A673 (cell line): ENCODE measurements at regions not wholly inside any gene's neighbourhood (a gene's known extent, or its start where the extent isn't known, plus 50 kb on each side); places are given as distances from the start of the nearest gene placed in this dataset.

ENCODE experiments used
- BruUV-seq: library from RNA; stranded (reverse); fragments of 400-500 nt; replicated peaks from 2 replicates; lab custom pipeline; 2021; lab: Mats Ljungman, UMichigan
- CTCF ChIA-PET: fragments of 300-600 bp; sonication (Branson Sonifier 250); formaldehyde crosslinking; loops from one replicate; lab custom pipeline; 2022; ENCODE audit warnings: antibody characterized with exemption; lab: Charles Lee
- POLR2A ChIA-PET: fragments of 300-600 bp; sonication (Branson Sonifier 250); formaldehyde crosslinking; loops from one replicate; lab custom pipeline; 2022; ENCODE audit warnings: antibody characterized with exemption; ENCODE audit not compliant: low non-redundant PET; lab: Charles Lee
- DNase-seq: peaks from one replicate; pipeline ENCODE4 v3.0.0-alpha.2; 2015; ENCODE audit warnings: low spot score
- H3K27ac ChIP-seq: fragments of 200-600 bp; sonication (generic); 2 replicates; pipeline ENCODE4 v1.5.1; 2016; ENCODE audit warnings: mixed run types, low read depth, mild to moderate bottlenecking, mixed read lengths, antibody characterized with exemption, low read length; ENCODE audit not compliant: poor library complexity, severe bottlenecking
- H3K27me3 ChIP-seq: fragments of 200-600 bp; sonication (generic); replicated peaks from 2 replicates; pipeline ENCODE4 v1.6.1; 2017; ENCODE audit warnings: mixed run types, low read depth, mild to moderate bottlenecking, mixed read lengths, antibody characterized with exemption, low read length; ENCODE audit not compliant: insufficient read depth, poor library complexity
- H3K36me3 ChIP-seq: fragments of 200-600 bp; sonication (generic); 2 replicates; pipeline ENCODE4 v1.6.1; 2016; ENCODE audit warnings: mixed run types, mild to moderate bottlenecking, mixed read lengths, antibody characterized with exemption, low read length; ENCODE audit not compliant: insufficient read depth, poor library complexity, severe bottlenecking
- H3K4me1 ChIP-seq: fragments of 200-600 bp; sonication (generic); 2 replicates; pipeline ENCODE4 v1.6.1; 2017; ENCODE audit warnings: mixed run types, mild to moderate bottlenecking, mixed read lengths, antibody characterized with exemption, low read length; ENCODE audit not compliant: insufficient read depth, poor library complexity, severe bottlenecking
- H3K4me3 ChIP-seq: fragments of 200-600 bp; sonication (generic); 2 replicates; pipeline ENCODE4 v1.5.1; 2016; ENCODE audit warnings: low read depth, mixed run types, mild to moderate bottlenecking, mixed read lengths, low read length; ENCODE audit not compliant: poor library complexity, severe bottlenecking
- H3K9me3 ChIP-seq: fragments of 200-600 bp; sonication (generic); 2 replicates; pipeline ENCODE4 v1.6.1; 2016; ENCODE audit warnings: mixed run types, low read depth, mild to moderate bottlenecking, mixed read lengths, antibody characterized with exemption, low read length; ENCODE audit not compliant: poor library complexity, severe bottlenecking
- EZH2 ChIP-seq: fragments of 200-600 bp; sonication (generic); IDR thresholded peaks from 2 replicates; pipeline ENCODE4 v1.6.1; 2017; ENCODE audit warnings: borderline replicate concordance, low read depth, mild to moderate bottlenecking, mixed read lengths, antibody characterized with exemption, low read length; ENCODE audit not compliant: poor library complexity, severe bottlenecking
- intact Hi-C: fragments of 100-400 bp; cut with micrococcal nuclease; formaldehyde crosslinking; loops from one replicate; pipeline ENCODE4 v1.10.0; 2022; ENCODE audit not compliant: unreplicated experiment
- TF ChIP-seq, protein P1 (sequence below): fragments of 300-800, 200-600 bp; sonication (generic); conservative IDR thresholded peaks from 2 replicates; pipeline ENCODE4 v1.5.1; 2017; ENCODE audit warnings: low read depth, mild to moderate bottlenecking, antibody characterized with exemption, low read length, moderate library complexity, mixed read lengths

DNA sequence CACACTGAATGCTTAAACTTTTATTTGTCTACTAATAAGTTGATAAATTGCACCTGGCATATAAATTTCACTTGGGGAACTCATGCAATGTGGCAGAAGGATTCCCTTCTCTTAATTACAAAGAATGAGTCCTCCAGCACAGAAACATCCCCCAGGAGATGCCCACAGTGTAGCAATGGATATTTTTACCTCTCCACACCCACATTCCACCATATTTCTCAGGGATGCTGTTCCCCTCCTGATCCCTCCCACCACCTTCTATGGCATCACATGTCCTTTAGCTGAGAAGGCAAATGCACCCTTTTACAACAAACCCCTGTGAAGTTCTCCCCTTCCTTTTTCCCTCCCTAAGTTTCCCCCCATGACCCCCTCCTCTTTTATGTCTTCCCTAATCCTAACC, 56.1 kb upstream of the UBASH3B start:
- no peaks in the 10 kb centered on the region for H3K27me3 ChIP-seq

DNA sequence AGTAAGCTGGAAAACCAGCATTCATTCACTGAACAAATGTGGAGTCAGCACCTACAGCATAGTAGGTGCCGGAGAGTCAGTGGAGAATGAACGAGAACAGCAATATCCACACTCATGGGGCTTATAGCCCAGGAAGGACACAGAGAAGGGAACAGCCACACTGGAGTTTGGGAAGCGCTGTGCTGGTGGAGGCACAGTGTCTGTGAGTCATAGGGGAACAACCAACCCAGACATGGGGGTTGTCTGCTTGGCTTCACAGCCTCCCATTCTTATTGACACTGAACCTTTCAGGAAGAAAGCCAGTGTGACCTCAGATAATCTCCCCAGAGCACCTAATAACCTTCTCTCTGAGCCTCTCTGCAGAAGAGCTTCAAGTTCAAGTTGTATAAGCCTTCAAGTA, 56.6 kb upstream of the UBASH3B start:
- TF ChIP-seq, protein P1, sequence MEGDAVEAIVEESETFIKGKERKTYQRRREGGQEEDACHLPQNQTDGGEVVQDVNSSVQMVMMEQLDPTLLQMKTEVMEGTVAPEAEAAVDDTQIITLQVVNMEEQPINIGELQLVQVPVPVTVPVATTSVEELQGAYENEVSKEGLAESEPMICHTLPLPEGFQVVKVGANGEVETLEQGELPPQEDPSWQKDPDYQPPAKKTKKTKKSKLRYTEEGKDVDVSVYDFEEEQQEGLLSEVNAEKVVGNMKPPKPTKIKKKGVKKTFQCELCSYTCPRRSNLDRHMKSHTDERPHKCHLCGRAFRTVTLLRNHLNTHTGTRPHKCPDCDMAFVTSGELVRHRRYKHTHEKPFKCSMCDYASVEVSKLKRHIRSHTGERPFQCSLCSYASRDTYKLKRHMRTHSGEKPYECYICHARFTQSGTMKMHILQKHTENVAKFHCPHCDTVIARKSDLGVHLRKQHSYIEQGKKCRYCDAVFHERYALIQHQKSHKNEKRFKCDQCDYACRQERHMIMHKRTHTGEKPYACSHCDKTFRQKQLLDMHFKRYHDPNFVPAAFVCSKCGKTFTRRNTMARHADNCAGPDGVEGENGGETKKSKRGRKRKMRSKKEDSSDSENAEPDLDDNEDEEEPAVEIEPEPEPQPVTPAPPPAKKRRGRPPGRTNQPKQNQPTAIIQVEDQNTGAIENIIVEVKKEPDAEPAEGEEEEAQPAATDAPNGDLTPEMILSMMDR = no peak
- no peak for TF ChIP-seq EZH2
- POLR2A ChIA-PET = no interaction called here
- no peak for DNase-seq
- intact Hi-C loops = no loop called here
- no peaks in the 10 kb centered on the region for H3K27me3 ChIP-seq
- H3K36me3 ChIP-seq = no peaks in the 10 kb centered on the region
- CTCF ChIA-PET = interaction anchor here (0.7 kb wide), 1 partner anchor 48 kb away, joined by 5 read pairs; no protein-coding TSS in a partner anchor
- H3K27ac ChIP-seq = no peak overlapping the region
- BruUV-seq = no TSS peak
- no peaks in the 10 kb centered on the region for H3K9me3 ChIP-seq
- no peaks in the 10 kb centered on the region for H3K4me1 ChIP-seq
- no peak overlapping the region for H3K4me3 ChIP-seq

More for the DNA sequence above, 56.1 kb upstream of the UBASH3B start:
- Histone ChIP-seq H3K4me3 (no peak overlapping the region), H3K4me1 (no peaks in the 10 kb centered on the region), H3K9me3 (no peaks in the 10 kb centered on the region), H3K36me3 (no peaks in the 10 kb centered on the region), H3K27ac (no peak overlapping the region)
- ChIA-PET CTCF (no interaction called here), POLR2A (no interaction called here)
- no TSS peak for BruUV-seq
- intact Hi-C loops = no loop called here
- no peak for TF ChIP-seq EZH2
- TF ChIP-seq, protein P1 = no peak
- DNase-seq = no peak

DNA sequence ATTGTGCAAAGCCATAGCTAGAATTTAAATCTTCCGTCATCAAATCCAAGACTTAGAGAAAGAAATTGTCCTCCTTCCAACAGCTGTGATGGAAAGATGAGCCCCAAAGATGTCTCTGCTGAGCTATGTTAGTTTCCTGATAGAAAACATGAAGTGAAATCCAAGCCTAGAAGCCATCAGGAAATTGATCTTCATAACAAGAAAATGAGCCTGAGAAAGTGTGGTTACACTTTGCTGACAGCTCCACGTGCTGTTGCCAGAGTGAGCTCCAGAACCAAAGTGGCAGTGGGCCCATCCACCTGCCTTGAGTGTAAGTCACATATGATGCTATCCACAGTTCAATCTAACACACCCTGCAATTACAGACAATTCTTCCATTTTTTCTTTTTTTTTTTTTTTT, 58.0 kb upstream of the UBASH3B start:
- no peak for DNase-seq
- Histone ChIP-seq H3K4me3 (no peak overlapping the region), H3K9me3 (no peaks in the 10 kb centered on the region), H3K27ac (no peak overlapping the region), H3K4me1 (no peaks in the 10 kb centered on the region), H3K27me3 (no peaks in the 10 kb centered on the region), H3K36me3 (no peaks in the 10 kb centered on the region)
- no TSS peak for BruUV-seq
- ChIA-PET POLR2A (interaction anchor here (0.5 kb wide), 1 partner anchor 76 kb away, joined by 3 read pairs; no protein-coding TSS in a partner anchor), CTCF (no interaction called here)
- intact Hi-C loops = no loop called here
- TF ChIP-seq EZH2 = no peak
- TF ChIP-seq, protein P1 = no peak
